GM19438 (cell line): ENCODE measurements at regions not wholly inside any gene's neighbourhood (a gene's known extent, or its start where the extent isn't known, plus 50 kb on each side); places are given as distances from the start of the nearest gene placed in this dataset.
A peak's percentile ranks its signal among the peaks of the same experiment; 100 is the strongest.
"Not testable (repeated sequence)": the region's sequence is repeated elsewhere in the genome, so short reads cannot be mapped to it uniquely, and the experiment has no call there.

Source experiments
- ATAC-seq: cut with Tn5 transposase; IDR thresholded peaks from one replicate; pipeline ENCODE4 v1.9.1; 2021; ENCODE audit warnings: low read depth; ENCODE audit not compliant: unreplicated experiment

DNA sequence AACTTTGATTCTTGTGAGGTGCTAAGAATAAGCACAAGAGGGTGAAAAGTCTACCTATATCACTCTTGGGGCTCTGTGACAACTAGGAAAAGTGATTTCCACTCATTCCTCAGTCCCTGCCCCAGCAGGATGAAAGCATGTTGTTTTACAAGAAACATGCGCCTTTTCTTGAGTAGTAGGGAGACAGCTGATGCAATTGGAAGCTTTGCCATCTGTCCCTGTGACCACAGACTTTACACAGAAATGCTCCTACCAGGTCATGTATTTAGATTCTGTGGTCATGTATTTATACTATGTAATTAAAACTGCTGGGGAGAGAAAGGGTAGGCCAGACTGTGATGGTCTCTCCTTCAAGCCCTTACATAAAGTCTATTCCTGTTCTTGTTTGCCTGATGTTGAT is 445.5 kb downstream of the PTPRC start:
- no peak for ATAC-seq

DNA sequence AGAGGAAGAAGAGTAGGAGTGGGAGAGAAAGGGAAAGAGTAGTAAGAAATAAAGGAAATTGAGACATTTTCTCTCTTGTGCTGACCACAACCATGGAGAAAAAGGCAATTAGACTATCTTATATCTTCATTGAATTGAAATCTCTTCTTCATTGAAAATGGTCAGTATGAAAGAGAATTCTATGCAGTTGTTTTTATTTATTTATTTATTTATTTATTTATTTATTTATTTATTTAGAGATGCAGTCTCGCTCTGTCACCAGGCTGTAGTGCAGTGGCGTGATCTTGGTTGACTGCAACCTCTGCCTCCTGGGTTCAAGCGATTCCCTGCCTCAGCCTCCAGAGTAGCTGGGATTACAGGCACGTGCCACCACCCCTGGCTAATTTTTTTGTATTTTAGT is 447.1 kb downstream of the PTPRC start:
- ATAC-seq, result no peak

DNA sequence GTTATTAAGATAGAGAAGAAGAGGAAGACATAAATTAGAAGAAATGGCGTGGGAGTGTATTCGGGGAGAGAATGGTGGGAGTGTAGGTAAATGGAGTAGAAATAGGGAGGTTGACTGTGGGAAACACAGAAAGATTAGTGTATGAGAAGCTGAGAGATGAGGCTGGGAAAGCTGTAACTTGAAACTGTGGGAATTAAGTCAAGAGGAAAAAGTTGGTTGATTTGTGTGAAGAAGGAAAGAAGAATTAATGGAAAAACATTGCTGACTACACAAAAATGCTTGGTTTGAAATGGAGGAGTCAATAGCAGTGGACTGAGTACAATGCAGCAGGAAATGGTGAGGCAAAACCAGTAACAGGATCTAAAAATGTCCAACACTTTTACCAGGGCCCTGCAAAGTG is 448.3 kb downstream of the PTPRC start:
- ATAC-seq, result no peak

- ATAC-seq, result peak; percentile 93
Observed at GRCh38 chr1:199089393-199090122, 450.7 kb downstream of the PTPRC start.

- ATAC-seq, result not testable (repeated sequence)
Observed at GRCh38 chr1:199095628-199096027, 456.8 kb downstream of the PTPRC start.

- ATAC-seq, result no peak
Observed at GRCh38 chr1:199096591-199096990, 457.8 kb downstream of the PTPRC start.

- ATAC-seq, result no peak
Observed at GRCh38 chr1:199098468-199098867, 459.6 kb downstream of the PTPRC start.

DNA sequence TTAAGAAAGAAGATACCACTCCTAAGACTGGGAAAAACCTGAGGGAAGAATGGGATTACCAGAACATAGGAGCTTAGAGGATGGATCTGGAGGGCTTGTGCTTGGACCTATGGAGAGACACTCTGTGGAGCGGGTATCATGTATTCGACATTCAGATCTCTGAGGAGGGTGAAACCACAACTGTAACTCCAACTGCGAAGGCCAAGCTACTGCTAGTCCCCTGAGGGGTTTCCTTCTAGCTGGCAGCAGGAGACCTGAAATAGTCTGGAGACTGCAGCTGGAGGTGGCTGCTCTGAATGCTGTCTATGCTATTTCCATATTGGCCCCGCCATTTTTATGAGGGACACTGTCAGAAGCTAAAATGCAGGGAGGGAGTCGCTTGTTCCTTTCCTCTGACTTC is 462.3 kb downstream of the PTPRC start:
- ATAC-seq, result no peak

DNA sequence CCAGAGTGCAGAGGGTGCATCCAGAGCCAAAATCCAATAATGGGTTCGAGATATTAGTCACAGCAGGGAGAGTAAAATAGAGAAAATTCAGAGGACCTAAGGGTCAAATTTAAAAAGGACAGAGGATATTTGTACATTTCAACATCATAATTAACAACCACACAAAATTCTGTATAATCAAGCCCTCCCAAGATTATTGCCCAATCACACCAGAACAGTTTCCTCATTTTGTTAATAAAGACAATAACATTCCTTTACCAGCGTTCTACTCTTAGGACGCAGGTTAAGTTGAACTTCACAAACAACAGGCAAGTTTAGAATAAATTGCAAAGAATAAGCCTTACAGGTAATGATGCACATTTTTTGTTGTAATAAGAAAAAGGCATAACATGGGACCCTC is 462.8 kb downstream of the PTPRC start:
- ATAC-seq, result no peak

- ATAC-seq, result peak; percentile 62
Observed at GRCh38 chr1:199102239-199102638, 463.4 kb downstream of the PTPRC start.

- ATAC-seq, result no peak
Observed at GRCh38 chr1:199109160-199109559, 470.3 kb downstream of the PTPRC start.

GRCh38 chr1:199112365-199112764 is 473.5 kb downstream of the PTPRC start:
- no peak for ATAC-seq

DNA sequence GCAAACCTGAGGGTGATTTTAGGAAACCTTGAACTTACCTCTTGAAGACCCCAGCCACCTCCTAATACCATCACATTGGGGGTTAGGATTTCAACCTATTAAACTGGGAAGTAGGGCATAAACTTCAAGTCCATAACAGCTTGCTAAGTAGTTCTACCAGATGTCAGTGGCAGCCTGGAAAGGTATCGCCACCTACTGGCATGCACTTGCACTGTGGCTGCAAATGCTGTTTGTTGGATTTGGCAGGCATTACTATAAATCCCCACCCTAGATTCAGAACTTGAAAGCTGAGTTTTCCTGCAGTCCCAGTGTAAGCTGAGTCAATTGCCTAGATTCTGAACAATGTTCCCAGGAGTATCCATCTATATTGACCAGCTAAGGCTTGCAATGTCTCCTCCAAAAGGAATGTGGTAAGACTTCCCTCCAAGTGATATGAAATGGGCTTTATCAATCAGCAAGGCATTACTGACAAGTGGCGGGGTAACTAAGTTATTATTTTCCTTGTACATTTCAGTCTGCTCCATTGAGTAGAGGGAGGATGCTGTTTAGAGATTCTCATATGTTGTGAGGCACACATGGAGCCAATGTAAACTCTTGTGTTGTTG is 474.5 kb downstream of the PTPRC start:
- no peak for ATAC-seq

DNA sequence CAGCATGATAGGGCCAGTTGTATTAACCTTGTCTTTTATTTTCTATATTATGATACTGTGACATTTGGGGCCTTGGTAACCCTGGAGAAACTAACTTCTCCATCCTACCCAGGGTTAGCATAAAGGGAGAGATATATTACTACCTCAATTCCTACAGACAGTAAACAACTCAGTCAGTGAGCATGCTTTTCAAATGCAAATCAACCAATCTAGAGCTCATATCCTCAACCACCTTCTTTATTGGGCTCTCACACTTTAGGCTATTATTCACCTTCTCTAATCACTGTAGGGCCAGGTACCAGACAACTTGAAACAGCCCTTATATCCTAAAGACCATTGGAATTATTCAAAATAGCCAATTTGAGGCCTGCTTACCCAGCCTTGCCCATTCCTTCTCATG is 477.6 kb downstream of the PTPRC start:
- no peak for ATAC-seq

GRCh38 chr1:199121047-199121446 is 482.2 kb downstream of the PTPRC start:
- ATAC-seq, result no peak

DNA sequence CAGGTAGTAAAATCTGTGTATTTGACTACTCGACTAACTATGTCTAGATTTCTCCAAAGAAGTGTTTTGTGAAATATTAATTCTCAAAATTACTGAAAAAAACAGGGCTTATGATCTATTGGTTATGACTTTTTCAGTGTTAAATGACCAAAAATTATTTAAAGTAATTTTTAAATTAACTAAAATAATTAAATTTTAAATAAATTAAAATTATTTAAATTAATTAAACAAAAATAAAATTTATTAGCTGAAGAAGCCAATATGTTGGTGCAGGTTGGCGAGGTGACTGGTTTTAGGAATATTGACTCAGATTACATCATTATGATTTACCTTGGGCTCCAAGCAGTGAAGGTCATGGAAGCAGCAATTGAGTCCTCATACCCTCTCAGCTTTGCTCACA is 483.2 kb downstream of the PTPRC start:
- no peak for ATAC-seq

DNA sequence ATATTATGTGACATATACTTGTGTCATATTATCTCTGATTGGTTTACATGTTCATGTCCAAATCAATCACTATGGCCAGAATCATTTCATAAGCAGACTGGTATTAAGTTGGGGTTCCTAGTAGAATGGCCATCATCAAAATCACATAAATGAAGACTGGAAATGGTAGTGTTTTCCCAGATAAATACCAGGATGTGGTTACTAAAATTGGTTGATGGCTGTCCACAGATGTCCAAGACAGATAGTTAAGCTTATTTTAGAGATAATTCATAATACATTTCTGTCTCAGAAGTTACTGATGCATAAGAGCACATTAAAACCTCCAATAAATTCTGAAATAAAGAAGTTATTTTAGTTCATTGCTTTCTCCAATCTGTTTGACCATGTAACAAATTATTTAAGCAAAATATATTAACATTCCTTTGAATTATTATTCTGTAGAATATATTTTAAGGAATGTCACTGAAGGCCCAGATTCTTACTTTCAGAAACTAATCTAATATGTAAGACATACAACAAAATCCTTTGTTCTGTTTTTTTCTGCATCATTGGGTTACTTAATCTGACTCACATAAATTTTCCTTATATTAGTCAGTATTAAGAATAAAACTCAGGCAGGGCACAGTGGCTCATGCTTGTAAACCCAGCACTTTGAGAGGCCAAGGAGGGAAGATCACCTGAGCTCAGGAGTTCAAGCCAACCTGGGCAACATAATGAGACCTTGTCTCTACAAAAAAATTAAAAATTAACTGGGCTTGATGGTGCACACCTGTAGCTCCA is 483.9 kb downstream of the PTPRC start:
- no peak for ATAC-seq

GRCh38 chr1:199123615-199124014 is 484.8 kb downstream of the PTPRC start:
- ATAC-seq, result no peak

DNA sequence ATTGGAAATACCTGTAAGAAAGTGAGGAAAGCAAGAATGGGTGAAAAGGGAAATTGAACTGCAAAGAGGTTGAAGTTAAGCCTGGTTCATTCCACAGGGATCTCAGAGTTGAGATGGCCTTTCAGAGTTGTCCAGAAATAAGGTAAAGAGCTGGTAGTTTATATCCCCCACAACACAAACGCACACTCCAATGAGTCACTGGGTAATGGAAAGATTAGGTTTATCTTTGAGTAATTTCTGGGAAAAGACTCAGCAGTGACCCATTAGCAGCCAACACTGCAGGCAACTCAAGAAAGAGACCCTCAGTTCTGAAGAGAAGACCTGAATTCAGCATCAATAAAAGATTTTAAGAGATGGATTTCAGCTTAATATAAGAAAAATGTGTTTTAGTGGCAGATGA is 485.5 kb downstream of the PTPRC start:
- no peak for ATAC-seq

DNA sequence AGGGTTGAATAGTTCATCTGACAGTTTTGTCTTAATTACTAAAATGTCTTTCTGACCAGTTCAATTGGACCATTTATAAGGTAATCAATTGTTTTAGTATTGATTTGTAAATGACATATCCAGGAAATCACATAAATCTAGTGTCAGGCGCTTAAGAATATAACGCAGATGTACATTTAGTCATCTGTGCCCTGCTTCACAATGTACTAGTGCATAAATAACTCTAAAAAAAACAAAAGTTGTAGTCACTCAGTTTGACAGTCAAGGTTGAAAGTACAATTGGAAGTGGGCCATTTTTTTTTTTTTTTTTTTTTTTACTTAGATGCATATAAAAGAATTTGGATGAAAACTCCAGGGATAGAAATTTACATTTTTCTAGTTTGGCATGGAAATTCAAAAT is 490.4 kb downstream of the PTPRC start:
- no peak for ATAC-seq

- no peak for ATAC-seq
Observed at GRCh38 chr1:199132006-199132405, 493.2 kb downstream of the PTPRC start.

DNA sequence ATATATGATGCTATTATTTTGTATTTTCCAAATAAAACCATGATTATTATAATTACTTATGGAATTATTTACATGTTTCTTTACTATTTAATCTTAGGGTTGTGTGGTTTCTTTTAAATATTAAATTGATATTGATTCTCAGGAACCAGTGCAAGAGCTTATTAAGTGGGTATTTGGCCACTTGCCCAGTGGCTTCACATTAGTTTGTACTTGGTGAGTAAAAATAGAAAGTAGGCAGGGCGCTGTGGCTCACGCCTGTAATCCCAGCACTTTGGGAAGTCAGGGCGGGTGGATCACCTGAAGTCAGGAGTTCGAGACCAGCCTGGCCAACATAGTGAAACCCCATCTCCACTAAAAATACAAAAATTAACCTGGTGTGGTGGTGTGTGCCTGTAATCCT is 497.1 kb downstream of the PTPRC start:
- no peak for ATAC-seq
